ENCODE measurements at regions not wholly inside any gene's neighbourhood (a gene's known extent, or its start where the extent isn't known, plus 50 kb on each side); places are given as distances from the start of the nearest gene placed in this dataset.

GRCh38 chr10:20405761-20406160, 491.4 kb downstream of the NEBL start:
- no peak for TF ChIP-seq RAD21 (IDR thresholded peaks at IDR 0.05)
- no peak for TF ChIP-seq NR2F2 (IDR thresholded peaks at IDR 0.05)
- TF ChIP-seq MAX (IDR thresholded peaks at IDR 0.05) = no peak
- no peak for TF ChIP-seq CTCF (IDR thresholded peaks at IDR 0.05; ENCODE audit: low read depth, low read length, missing input control)

Measured in liver (tissue), 3 donors.